Stimulated activated CD4-positive, alpha-beta T cell treated with anti-CD3 and anti-CD28 coated beads, TNF-alpha, amount 100 ng/mL, for 48 hours (primary cell): ENCODE measurements at regions not wholly inside any gene's neighbourhood (a gene's known extent, or its start where the extent isn't known, plus 50 kb on each side); places are given as distances from the start of the nearest gene placed in this dataset.

Experiments
- DNase-seq, 3 donors: peaks; one replicate each; pipeline ENCODE4 v3.0.0-alpha.2; 2020; ENCODE audit warnings: low read depth in 3 of 3

DNA sequence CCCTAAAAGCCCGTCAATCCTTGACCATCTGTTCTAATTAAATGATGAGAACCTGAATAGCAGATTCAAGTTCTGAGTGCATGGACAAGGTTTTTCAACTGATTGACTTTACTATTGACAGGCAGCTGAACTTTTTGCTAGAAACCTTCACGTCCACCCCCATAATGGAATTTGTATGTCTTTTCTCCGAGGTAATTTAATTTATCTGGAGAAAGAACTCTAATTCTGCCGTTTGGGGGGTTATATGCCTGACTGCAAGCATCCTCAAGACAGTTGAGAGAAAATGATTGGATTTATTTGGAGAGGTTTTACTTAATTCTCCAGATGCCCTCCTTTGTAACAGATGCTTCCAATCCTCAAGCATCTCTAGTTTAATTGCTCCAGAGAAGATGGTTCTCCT lies 1053.4 kb upstream of the AUTS2 start:
- DNase-seq: no peak

DNA sequence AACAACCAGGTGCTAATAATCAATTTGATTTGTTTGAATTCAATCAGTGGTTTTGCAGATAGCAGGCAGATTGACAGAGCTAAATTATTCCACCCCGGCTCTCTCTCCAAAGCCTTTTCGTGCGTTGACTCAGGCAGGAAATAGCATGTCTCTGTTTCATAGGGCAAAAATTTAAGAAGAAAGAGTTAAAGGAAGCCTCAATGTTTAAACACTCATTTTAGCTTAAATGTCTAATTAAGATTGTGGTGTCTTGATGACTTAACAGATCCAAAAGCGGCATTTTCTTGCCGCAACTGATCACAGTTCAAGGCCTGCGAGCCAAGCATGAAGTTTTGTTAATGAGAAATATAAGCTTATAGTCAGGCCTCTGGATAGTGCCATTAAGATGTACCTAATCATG lies 1051.1 kb upstream of the AUTS2 start:
- no peak for DNase-seq

DNA sequence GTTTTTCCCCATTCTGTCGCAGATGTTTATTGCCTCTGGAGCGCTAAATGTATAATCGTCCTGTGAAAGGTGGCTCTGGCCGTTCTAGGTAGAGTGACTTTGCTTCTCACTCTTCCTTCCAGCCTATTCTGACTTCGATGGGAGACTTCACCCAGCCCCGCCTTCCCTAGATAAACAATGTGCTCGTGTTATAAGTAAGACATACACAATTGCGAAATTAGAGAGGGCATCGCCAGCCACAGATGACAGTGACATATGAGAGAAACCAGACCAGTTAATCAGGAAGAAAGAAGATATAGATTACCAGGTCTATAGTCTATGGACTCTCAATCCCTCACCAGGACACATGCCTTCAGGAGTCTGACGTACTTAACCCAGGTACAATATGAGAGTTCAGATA lies 1050.5 kb upstream of the AUTS2 start:
- no peak for DNase-seq

DNA sequence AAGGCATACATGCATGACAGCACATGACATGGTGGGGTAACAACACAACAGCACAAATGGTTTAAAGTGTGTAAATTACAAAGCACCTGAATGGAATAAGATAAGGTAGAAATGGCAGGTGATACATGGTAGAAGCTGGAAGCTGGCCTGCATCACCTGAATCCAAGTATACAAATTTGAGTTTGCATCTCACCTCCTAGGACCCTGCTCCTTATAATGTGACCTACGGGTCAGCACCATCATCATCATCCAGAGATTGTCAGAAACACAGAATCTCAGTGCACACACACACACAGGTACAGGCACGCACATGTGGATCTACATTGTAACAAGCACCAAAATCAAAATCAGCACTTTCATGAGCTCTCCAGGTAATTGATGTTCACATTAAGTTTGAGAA lies 1048.2 kb upstream of the AUTS2 start:
- DNase-seq: no peak

DNA sequence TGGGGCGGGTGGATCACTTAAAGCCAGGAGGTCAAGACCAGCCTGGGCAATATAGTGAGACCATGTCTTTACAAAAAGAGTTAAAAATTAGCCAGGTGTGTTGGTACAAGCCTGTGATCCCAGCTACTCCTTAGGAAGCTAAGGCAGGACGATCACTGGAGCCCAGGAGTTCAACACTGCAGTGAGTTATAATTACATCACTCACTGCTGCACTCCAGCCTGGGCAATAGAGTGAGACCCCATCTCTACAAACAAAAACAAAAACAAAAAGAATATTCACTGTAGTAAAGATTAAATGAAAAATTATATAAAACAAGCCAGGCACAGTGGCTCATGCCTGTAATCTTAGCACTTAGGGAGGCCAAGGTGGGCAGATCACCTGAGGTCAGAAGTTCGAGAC lies 1047.6 kb upstream of the AUTS2 start:
- DNase-seq: no peak

DNA sequence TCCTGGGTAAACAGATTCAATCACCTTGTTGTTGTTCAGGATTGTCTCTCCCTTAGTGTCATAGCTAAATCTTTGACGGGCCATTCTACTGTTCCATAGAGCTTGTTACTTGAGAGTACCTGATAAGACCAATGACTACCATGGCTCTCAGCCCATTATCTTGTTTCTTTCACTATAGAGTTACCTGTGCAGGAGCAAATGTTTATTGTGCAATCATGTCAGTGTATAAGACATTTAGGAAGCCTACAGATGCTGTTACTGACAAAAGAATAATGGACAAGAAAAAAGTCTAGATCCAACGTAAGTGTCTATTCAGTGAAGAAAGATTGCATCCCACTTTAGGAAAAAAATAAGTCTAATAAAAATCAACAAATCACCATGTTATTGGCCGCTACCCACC lies 1041.7 kb upstream of the AUTS2 start:
- no peak for DNase-seq

DNA sequence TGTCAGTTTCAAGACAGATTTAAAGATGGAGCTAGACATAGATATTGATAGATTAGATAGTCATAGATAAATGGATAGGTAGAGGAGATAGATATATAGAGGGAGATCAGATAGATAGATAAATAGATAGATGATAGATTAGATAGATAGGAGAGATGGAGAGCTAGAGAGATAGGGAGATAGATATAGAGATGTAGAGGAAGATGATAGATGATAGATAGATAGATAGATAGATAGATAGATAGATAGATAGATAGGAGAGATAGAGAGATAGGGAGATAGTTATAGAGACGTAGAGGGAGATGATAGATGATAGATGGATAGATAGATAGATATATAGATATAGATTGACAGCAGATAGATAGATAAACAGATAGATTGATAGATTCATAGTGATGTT lies 1038.8 kb upstream of the AUTS2 start:
- no peak for DNase-seq

DNA sequence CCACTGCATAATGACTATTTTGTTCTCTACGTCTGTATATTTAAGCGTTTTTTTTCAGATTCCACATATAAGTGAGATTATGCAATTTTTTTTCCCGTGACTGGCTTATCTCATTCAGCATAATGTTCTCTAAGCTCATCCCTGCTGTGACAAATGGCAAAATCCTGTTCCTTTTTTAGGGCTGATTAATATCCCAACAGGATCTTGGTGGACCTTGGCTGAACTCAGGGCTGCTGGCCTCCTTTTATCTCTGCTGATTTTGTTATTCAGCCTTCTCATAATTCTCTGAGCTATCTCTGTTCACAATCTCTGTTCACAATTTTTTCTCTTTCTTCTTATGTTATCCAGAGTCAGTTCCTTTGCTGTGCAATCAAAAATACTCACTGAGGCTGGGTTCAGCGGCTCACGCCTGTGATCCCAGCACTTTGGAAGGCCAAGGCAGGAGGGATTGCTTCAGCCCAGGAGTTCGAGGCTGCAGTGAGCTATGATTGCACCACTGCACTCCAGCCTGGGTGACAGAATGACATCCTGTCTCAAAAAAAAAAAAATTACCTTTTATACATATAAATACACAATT lies 1035.9 kb upstream of the AUTS2 start:
- DNase-seq: no peak

DNA sequence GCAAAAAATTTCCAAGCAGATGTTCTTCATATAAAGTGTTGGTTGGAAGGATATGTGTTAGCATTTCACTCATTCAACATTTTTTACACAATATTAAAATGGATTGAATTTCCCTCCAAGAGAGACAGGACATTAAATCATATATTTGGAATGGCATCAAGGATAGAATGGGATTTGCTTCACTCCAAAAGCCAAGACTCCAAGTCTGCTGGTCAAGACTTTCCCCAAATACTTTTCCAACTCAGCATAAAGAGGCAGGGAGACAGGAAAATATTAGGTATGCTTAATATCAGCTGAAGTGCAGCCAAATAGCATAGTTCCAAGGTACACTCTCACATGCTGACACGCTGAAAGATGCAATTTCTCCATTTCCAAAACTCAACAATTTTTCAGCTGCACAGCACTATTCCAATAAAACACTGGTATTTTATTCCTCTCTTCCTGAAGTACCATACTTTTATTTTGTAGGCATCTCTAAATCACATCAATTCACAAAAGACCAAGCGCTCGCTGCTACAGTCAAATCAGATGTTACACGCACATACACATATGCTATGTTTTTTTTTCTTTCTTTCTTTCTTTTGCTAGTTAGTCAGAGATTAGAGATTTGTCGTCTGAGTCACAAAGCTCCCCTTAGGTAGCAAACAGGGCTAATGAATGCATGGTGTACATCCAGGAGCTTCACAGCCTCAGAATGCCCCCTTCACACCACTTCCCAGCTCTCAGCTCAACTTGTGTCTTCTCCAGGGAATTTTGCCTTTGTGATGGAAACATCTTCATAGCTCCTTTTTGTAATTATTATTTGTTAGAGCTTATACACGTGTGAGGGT lies 1033.8 kb upstream of the AUTS2 start:
- DNase-seq: no peak

DNA sequence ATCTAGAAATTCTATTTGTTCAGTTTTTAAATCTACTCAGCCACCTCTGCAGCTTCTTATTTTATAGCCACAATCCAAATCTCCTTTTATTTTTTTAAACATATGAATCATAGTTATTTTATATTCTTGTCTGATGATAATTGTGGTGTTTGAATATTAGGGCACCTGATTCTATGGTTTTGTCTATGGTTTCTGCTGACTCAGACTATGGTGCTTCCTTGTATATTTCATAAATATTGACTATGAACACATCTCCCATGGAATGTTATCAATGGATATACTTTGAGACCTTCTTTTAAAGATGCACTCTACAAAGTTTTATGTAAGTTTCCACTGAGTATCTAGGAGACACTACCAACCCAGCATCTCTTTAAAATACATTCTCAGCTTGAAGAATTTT lies 1027.0 kb upstream of the AUTS2 start:
- DNase-seq: no peak

DNA sequence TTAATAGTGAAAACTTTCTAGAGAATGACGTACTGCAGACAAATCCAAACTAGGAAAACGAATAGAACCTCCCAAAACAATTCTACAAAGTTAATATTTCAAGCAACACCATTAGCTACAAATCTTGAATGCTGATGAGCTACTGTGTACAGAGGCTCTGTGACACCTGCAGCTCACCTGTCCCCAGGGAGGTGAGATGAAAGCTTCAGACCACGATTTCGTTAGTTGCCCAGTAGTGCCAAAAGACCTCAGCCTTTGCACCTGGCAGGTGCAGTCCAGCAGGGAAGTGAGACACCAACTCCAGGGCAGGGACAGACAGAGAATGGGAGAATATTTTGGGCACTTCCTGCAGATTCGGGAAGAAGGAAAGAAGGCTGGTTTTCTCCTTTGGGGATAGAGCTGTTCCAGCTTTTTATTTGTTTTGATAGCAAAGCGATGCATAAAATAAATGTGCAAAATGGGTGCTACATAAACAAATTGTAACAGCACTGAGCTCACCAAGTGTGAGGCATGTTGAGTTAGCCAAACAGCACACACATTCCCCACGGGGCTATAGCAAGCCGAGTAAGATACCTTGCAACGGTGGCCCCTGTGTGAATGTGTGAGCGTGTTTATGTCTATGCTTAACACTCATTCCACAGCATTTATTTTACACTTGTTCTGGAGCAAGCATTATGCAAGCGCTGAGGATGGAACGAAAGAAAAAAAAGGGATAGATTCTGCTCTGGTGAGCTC lies 1024.8 kb upstream of the AUTS2 start:
- DNase-seq: no peak

DNA sequence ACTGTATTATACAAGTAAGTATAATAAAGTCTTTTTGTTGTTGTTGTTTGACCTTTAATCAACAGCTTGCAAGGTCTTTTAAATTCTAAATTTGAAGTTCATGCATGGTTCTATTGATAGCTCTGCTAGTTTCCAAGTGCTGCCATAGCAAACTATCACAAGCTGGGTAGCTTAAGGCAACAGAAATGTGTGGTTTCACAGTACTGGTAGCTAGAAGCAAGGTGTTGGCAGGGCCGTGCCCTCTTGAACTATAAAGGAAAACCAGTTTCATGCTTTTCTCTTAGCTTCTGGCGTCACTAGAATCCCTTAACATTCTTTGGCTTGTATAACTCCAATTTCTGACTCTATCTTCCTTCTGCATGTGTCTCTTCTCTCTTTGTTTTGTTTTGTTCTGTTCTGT lies 1021.9 kb upstream of the AUTS2 start:
- no peak for DNase-seq

DNA sequence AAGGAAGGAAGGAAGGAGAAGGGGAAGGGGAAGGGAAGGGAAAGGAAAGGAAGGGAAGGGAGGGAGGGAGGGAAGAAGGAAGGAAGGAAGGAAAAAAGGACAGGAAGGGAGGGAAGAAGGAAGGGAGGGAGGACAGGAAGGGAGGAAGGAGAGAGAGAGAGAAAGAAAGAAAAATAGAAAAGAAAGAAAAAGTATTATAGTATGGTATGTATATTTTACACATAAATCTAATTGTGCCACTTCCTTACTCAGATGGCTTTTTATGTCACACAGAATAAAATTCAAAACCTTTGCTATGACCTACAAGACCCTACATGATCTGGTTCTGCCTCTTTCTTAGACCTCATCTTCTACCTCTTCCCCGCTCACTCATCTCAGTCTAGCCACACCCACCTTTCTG lies 1016.9 kb upstream of the AUTS2 start:
- DNase-seq: no peak

DNA sequence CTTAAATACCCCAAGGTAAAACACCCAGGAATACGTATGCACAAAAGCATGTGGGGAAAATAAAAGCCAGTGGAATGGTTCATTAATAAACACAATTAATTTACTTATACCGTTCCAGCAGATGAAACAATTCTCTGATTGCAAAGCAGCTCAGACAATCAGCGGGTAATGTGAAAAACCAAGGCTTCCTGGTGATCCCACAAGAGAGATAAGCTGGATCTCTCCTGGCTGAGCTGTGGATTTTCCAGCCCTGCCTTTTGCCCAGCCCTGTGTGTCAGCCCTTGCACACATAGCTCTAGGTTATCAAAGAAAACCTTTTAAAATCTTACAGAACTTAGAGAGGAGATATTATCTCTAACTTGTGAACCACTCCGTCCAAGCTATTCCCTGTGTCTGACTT lies 1010.7 kb upstream of the AUTS2 start:
- no peak for DNase-seq

DNA sequence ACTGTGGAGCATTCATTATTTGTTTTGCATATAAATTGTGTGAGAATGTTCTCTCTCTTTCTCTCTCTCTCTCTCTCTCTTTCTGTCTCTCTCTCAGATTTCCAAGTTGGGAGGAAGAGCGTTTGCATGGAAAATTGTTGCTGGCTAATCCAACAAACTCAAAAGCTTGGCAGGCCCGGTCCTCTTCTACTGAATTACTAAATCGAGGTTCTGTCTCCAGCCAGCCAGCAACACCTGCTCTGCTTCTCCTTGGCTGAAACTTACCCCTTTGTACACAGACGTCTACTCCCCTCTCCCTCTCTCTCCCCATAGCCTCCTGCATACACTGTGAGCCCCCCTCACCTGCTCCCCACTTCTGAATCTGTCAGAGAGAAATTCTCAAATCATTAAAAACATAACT lies 996.4 kb upstream of the AUTS2 start:
- DNase-seq: no peak

DNA sequence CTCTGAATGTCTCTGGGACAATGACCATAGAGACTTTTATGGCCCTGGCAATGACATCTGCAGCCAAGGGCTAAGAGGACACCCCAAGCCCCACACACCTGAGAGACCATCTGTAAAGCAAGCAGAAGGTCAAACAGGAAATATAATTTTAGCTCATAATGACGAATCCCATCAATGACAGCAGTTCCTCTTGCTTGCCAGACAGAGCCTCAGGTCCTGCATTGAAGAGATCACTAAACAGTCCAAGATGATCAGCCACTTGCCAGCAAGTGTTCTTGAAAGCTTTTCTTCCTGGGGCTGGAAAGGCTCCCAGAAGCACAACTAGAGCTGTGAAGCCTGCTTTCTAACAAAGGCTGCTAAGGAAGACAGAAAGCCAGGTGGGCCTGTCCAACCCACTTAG lies 993.7 kb upstream of the AUTS2 start:
- no peak for DNase-seq

DNA sequence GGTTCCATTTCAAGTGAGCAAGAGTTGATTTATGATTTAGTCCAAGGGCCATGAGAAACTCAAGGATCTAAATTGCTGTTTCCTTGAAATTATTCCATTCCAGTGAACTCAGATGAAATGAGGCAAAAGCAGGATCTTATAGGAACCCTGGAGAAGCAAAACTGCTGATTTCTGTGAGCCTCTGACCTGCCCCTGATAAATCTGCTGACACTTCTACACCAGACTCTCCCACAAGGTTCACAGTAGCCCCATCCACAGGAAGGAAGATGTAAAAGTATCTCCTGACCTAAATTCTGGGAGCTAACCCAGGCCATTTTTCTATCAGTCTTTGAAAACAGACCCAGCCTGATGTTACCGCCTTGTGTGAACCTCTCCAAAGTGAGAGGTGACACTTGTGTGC lies 987.6 kb upstream of the AUTS2 start:
- DNase-seq: no peak

DNA sequence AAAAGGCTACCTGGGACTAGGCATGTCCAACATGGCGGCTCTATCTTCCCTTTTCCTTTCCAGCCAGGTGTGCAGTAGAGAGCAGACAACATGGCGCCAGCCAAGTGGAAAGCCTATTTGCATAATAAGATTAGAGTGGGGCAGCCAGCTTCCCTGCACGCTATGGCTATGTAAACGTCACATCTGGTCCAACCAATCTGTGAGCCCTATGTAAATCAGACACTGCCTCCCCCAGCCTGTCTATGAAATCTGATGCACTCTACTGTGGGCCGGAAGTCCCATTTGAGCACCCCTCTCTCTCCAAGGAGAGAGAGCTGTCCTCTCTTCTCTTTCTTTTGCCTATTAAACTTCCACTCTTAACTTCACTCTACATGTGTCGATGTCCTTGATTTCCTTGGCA lies 984.9 kb upstream of the AUTS2 start:
- DNase-seq: no peak

DNA sequence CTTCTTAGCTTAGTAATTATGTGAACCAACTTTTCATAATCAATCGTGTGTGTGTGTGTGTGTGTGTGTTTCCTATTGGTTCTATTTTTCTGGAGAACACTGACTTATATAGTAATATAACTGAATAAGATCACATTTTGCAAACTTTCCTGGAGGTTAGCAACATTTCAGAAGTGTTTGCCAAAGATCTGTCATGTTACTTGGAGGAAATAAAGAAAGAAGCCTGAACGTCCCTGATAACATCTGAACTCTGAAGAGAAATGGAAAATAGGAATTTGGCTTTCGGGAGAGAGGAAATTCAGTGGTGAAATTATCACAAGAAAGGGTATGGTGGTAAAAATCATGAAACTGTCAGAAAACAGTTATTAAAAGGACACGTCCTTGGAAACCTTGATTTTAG lies 984.4 kb upstream of the AUTS2 start:
- DNase-seq: no peak

DNA sequence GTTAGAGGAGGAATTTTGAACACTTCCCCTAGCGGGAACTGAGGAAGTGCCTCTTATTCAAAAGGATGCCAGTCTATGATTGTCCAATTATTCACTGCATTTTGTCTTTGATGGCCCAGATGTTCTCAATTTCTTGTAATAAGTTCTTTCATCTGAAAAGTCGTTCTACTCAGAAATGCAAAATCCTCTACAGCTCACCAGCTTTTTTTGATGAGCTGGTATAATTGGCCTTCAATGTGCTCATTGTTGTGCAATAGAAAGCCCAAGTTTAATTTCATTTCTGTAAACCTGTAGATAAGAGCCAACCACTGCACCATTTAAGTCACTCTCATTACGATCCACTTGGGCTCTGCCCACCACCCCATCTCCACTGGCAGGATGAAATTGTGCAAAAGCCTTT lies 978.7 kb upstream of the AUTS2 start:
- DNase-seq: no peak

DNA sequence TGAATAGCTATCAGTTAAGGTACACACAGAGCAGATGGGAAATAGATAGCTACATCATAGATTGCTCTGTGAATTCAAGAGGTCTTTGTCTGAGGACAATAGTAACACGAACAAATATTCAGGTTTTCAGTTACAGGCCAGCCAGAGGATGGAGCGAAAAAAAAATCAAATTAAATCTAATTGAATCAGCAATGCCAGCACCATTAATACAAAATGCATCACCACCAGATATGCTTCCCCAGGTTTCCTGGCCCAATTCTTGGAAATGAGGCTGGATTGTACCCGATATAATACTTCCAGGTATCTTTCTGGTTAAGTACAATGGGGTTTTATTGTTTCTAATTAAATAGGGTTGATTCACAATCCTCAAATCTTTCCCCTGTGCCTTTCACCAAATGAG lies 975.8 kb upstream of the AUTS2 start:
- no peak for DNase-seq

DNA sequence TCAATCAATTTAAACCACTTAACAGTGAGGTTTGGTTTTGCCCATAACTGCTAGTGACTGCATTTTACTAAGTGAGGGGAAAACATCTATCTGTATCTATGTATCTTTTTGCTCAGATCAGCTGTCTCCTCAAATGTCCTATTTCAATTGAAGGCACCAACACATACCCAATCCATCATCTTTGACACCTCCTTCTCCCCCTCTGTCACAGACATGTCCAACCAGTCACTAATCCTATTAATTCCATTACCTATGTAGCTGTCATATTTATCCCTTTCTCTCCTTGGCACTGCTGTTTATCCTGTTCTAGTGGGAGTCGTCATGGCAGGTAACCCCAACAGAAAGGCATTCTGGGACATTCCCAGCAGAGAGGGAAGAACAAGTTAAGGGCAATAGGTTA lies 975.2 kb upstream of the AUTS2 start:
- no peak for DNase-seq

DNA sequence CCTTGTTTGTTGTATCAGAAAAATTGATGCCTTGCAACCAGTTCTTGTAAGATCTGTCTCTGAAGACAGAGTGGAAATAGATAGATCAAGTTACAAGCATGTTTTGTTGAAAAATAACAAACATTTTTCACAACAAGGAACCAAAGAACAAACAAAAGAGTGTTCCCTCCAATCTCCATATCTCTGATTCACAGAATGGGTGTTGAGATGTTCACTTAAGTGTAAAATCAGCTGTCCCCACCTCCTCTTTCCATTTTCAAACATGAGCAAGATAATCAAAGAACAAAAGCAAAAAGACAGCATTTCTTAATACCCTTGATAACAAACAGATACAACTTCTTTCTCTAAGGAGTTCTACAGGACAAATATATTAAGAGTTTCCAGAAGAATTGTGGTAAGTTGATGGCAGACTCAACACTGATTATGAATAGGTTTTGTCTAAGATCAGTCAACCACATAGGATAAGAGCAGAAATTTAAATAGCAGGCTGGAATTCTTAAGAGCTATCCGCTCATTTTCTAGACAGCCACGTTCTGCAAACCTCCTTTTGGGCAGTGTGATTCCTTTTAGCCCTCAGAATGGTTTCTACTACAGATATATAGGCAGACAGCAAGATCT lies 970.9 kb upstream of the AUTS2 start:
- DNase-seq: no peak
